Esophagus muscularis mucosa (tissue), 4 donors: ENCODE measurements at regions not wholly inside any gene's neighbourhood (a gene's known extent, or its start where the extent isn't known, plus 50 kb on each side); places are given as distances from the start of the nearest gene placed in this dataset.

Experiments
- DNase-seq: peaks from one replicate; pipeline ENCODE4 v3.0.0-alpha.2; 2017; ENCODE audit errors: extremely low spot score
- H3K27ac ChIP-seq, 4 donors: fragments of 200-600 bp; sonication (generic); replicated peaks in 1 of 4; 1 replicate in 3 of 4; 2 replicates in 1 of 4; pipeline ENCODE4 v1.5.1; 2016 to 2019; ENCODE audit warnings: mild to moderate bottlenecking in 1 of 4
- H3K27me3 ChIP-seq, 4 donors: fragments of 200-600 bp; sonication (generic); one replicate each; pipeline versions ENCODE4 v1.5.1 to v1.6.0; 2016 to 2019
- H3K36me3 ChIP-seq, 4 donors: fragments of 200-600 bp; sonication (generic); one replicate each; pipeline ENCODE4 v1.5.1; 2016 to 2019
- H3K4me1 ChIP-seq, 4 donors: fragments of 200-600 bp; sonication (generic); one replicate each; pipeline ENCODE4 v1.5.1; 2016 to 2019
- H3K4me3 ChIP-seq, 4 donors: fragments of 200-600 bp; sonication (generic); 1 replicate in 2 of 4; 2 replicates in 2 of 4; pipeline ENCODE4 v1.5.1; 2016 to 2019; ENCODE audit warnings: mild to moderate bottlenecking in 4 of 4, moderate library complexity in 1 of 4
- H3K9me3 ChIP-seq, 4 donors: fragments of 200-600 bp; sonication (generic); 1 replicate in 3 of 4; 2 replicates in 1 of 4; pipeline ENCODE4 v1.5.1; 2016 to 2019
- CTCF ChIP-seq, 3 experiments: fragments of 200-600 bp in 2 of 3; fragments of 450-650 bp in 1 of 3; sonication (generic) in 2 of 3; IDR thresholded peaks; one replicate each; pipeline ENCODE4 v1.5.1; 2017 to 2019; ENCODE audit warnings: antibody characterized with exemption in 3 of 3, mild to moderate bottlenecking in 2 of 3, moderate library complexity in 1 of 3
- EP300 ChIP-seq: sonication (generic); formaldehyde crosslinking; IDR thresholded peaks from one replicate; pipeline ENCODE4 v1.6.1; 2017; ENCODE audit warnings: antibody characterized with exemption
- POLR2A ChIP-seq: fragments of 450-650 bp; IDR thresholded peaks from one replicate; pipeline ENCODE4 v1.6.1; 2017; ENCODE audit warnings: antibody characterized with exemption, moderate library complexity, mild to moderate bottlenecking, low read depth
- POLR2AphosphoS5 ChIP-seq, 2 donors: sonication (generic); formaldehyde crosslinking; IDR thresholded peaks; one replicate each; pipeline ENCODE4 v1.6.1; 2017; ENCODE audit warnings: antibody characterized with exemption in 2 of 2
- WGBS: methylation state at CpG from one replicate; pipeline ENCODE4 v1.1.5; 2018; 5-methylcytosine and 5-hydroxymethylcytosine counted together
- intact Hi-C: fragments of 100-400 bp; cut with DNase I; formaldehyde crosslinking; loops from one replicate; pipeline ENCODE4 v1.15.1; 2023

- intact Hi-C loops: no loop called here
- DNase-seq: no peak
- H3K27me3 ChIP-seq: no peaks in the 10 kb centered on the region
- H3K4me1 ChIP-seq: peaks cover 0 to 5% (median 0%) of the 10 kb centered on the region in 4 donors
- no peak overlapping the region for H3K27ac ChIP-seq
- TF ChIP-seq POLR2AphosphoS5 (IDR thresholded peaks at IDR 0.05) (no peak), EP300 (no peak), CTCF (IDR thresholded peaks at IDR 0.05) (no peak), POLR2A (no peak)
- H3K4me3 ChIP-seq: no peak overlapping the region
- no peaks in the 10 kb centered on the region for H3K9me3 ChIP-seq
- no peaks in the 10 kb centered on the region for H3K36me3 ChIP-seq
Observed at GRCh38 chr12:76282744-76283143, 65.5 kb downstream of the BBS10 start.

- Histone ChIP-seq H3K27me3 (no peaks in the 10 kb centered on the region), H3K36me3 (no peaks in the 10 kb centered on the region), H3K27ac (no peak overlapping the region), H3K9me3 (no peaks in the 10 kb centered on the region), H3K4me3 (no peak overlapping the region), H3K4me1 (peaks cover 0 to 15% (median 9%) of the 10 kb centered on the region in 4 donors)
- no peak for TF ChIP-seq CTCF (IDR thresholded peaks at IDR 0.05)
- no peak for TF ChIP-seq EP300
- no peak for TF ChIP-seq POLR2A
- TF ChIP-seq POLR2AphosphoS5 (IDR thresholded peaks at IDR 0.05): no peak
- no peak for DNase-seq
- WGBS: 82% methylated on average over 4 of the region's 4 CpGs
- intact Hi-C loops: no loop called here
Observed at GRCh38 chr12:76277480-76277879, 70.7 kb downstream of the BBS10 start.

- TF ChIP-seq POLR2AphosphoS5 (IDR thresholded peaks at IDR 0.05) (no peak), POLR2A (no peak), EP300 (no peak), CTCF (IDR thresholded peaks at IDR 0.05) (no peak)
- H3K27ac ChIP-seq: no peak overlapping the region
- no peaks in the 10 kb centered on the region for H3K9me3 ChIP-seq
- intact Hi-C loops: no loop called here
- peaks cover 0 to 23% (median 18%) of the 10 kb centered on the region in 4 donors for H3K4me1 ChIP-seq
- no peak overlapping the region for H3K4me3 ChIP-seq
- no peaks in the 10 kb centered on the region for H3K27me3 ChIP-seq
- no peaks in the 10 kb centered on the region for H3K36me3 ChIP-seq
- DNase-seq: no peak
- 70% methylated on average over 4 of the region's 4 CpGs for WGBS
Observed at GRCh38 chr12:76276499-76277151, 71.6 kb downstream of the BBS10 start.

- no peak overlapping the region for H3K4me3 ChIP-seq
- peaks cover 0 to 25% (median 21%) of the 10 kb centered on the region in 4 donors for H3K4me1 ChIP-seq
- intact Hi-C loops: no loop called here
- no peak overlapping the region for H3K27ac ChIP-seq
- WGBS: 86% methylated on average over 5 of the region's 5 CpGs
- TF ChIP-seq CTCF (IDR thresholded peaks at IDR 0.05): no peak
- no peak for TF ChIP-seq EP300
- TF ChIP-seq POLR2AphosphoS5 (IDR thresholded peaks at IDR 0.05): no peak
- no peak for TF ChIP-seq POLR2A
- no peaks in the 10 kb centered on the region for H3K27me3 ChIP-seq
- no peak for DNase-seq
- H3K36me3 ChIP-seq: no peaks in the 10 kb centered on the region
- H3K9me3 ChIP-seq: no peaks in the 10 kb centered on the region
Observed at GRCh38 chr12:76275511-76276093, 72.6 kb downstream of the BBS10 start.
